ENCODE measurements at regions not wholly inside any gene's neighbourhood (a gene's known extent, or its start where the extent isn't known, plus 50 kb on each side); places are given as distances from the start of the nearest gene placed in this dataset.

DNA sequence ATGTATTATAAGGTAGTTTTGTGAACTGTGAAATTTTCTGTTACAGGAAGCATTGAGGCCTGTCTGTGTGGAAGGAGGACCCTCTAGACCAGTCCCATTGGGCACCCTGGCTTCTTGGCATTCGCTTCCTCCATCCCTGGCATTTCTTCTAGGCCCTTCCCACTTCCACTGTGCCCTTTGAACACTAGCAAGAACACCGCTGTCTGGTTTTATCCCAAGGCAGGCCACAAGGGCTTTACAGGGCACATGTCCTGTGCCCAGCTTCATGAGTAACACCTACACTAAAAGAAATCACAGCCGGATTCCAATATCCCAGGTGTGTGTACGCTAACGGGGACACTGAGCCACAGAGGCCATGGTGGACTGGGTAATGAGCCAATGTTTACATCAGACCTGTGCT, 99.8 kb downstream of the ADRB2 start:
- TF ChIP-seq, protein P1, sequence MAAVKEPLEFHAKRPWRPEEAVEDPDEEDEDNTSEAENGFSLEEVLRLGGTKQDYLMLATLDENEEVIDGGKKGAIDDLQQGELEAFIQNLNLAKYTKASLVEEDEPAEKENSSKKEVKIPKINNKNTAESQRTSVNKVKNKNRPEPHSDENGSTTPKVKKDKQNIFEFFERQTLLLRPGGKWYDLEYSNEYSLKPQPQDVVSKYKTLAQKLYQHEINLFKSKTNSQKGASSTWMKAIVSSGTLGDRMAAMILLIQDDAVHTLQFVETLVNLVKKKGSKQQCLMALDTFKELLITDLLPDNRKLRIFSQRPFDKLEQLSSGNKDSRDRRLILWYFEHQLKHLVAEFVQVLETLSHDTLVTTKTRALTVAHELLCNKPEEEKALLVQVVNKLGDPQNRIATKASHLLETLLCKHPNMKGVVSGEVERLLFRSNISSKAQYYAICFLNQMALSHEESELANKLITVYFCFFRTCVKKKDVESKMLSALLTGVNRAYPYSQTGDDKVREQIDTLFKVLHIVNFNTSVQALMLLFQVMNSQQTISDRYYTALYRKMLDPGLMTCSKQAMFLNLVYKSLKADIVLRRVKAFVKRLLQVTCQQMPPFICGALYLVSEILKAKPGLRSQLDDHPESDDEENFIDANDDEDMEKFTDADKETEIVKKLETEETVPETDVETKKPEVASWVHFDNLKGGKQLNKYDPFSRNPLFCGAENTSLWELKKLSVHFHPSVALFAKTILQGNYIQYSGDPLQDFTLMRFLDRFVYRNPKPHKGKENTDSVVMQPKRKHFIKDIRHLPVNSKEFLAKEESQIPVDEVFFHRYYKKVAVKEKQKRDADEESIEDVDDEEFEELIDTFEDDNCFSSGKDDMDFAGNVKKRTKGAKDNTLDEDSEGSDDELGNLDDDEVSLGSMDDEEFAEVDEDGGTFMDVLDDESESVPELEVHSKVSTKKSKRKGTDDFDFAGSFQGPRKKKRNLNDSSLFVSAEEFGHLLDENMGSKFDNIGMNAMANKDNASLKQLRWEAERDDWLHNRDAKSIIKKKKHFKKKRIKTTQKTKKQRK (IDR thresholded peaks at IDR 0.05; ENCODE audit: low read length): no peak
- TF ChIP-seq SYNCRIP (IDR thresholded peaks at IDR 0.05; ENCODE audit: insufficient read depth, low read depth, low read length) (no peak), POLR2A (IDR thresholded peaks at IDR 0.05; ENCODE audit: insufficient read depth in 1 of 2, low read depth in 2 of 2, low read length in 2 of 2) (no peak), CREB1 (IDR thresholded peaks at IDR 0.05) (no peak), CREB1 (CRISPR knock-in tag; IDR thresholded peaks at IDR 0.05) (no peak), ZNF512 (CRISPR knock-in tag; IDR thresholded peaks at IDR 0.05) (no peak), CTCF (CRISPR knock-in tag; IDR thresholded peaks at IDR 0.05) (no peak), ZNF180 (CRISPR knock-in tag; IDR thresholded peaks at IDR 0.05; ENCODE audit: borderline replicate concordance, low read depth) (no peak), HDAC2 (CRISPR knock-in tag; IDR thresholded peaks at IDR 0.05) (no peak), SMARCC2 (IDR thresholded peaks at IDR 0.05) (no peak), MXI1 (IDR thresholded peaks at IDR 0.05; ENCODE audit: borderline replicate concordance, low read depth, low read length) (no peak), BRD4 (CRISPR knock-in tag; IDR thresholded peaks at IDR 0.05) (no peak), USF2 (IDR thresholded peaks at IDR 0.05; ENCODE audit: low read depth, low read length) (no peak), USF2 (CRISPR knock-in tag; IDR thresholded peaks at IDR 0.05; ENCODE audit: borderline replicate concordance) (no peak)
- TF ChIP-seq, protein P2, sequence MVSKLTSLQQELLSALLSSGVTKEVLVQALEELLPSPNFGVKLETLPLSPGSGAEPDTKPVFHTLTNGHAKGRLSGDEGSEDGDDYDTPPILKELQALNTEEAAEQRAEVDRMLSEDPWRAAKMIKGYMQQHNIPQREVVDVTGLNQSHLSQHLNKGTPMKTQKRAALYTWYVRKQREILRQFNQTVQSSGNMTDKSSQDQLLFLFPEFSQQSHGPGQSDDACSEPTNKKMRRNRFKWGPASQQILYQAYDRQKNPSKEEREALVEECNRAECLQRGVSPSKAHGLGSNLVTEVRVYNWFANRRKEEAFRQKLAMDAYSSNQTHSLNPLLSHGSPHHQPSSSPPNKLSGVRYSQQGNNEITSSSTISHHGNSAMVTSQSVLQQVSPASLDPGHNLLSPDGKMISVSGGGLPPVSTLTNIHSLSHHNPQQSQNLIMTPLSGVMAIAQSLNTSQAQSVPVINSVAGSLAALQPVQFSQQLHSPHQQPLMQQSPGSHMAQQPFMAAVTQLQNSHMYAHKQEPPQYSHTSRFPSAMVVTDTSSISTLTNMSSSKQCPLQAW (CRISPR knock-in tag; IDR thresholded peaks at IDR 0.05): no peak

Data from HepG2 (cell line).